H7 (cell line): ENCODE measurements at regions not wholly inside any gene's neighbourhood (a gene's known extent, or its start where the extent isn't known, plus 50 kb on each side); places are given as distances from the start of the nearest gene placed in this dataset.

Source experiments
- DNase-seq: peaks from one replicate; pipeline ENCODE4 v3.0.0; 2012
- H3K27me3 ChIP-seq: 2 replicates; pipeline ENCODE4 v1.6.0; 2011; ENCODE audit warnings: mild to moderate bottlenecking, low read length; ENCODE audit not compliant: control insufficient read depth, insufficient read depth
- H3K36me3 ChIP-seq: replicated peaks from 2 replicates; pipeline ENCODE4 v1.5.1; 2011; ENCODE audit warnings: low read length; ENCODE audit not compliant: control insufficient read depth, insufficient read depth
- H3K4me3 ChIP-seq: 2 replicates; pipeline ENCODE4 v1.5.1; 2011; ENCODE audit warnings: low read depth, mild to moderate bottlenecking, control low read depth, low read length, moderate library complexity; ENCODE audit not compliant: insufficient read depth

DNA sequence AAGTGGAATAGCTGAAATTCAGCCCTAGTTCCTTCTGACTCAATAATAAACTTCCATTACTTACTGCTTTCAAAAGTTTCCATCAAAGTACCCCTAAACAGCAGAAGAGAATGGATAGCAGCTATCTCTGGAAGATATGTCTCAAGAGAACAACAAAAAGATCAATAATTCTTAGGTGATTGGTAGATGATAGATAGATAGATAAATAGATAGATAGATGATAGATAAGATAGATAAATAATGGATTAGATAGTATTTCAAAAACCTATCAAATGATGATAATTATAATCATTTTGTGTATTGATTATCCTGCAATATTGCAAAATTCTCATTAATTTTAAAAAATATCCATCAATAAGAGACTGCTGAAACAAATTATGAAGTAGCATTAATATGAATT, 97.4 kb upstream of the CCND2 start:
- no peak for DNase-seq
- H3K4me3 ChIP-seq: no peak overlapping the region
- no peaks in the 10 kb centered on the region for H3K27me3 ChIP-seq
- no peaks in the 10 kb centered on the region for H3K36me3 ChIP-seq

DNA sequence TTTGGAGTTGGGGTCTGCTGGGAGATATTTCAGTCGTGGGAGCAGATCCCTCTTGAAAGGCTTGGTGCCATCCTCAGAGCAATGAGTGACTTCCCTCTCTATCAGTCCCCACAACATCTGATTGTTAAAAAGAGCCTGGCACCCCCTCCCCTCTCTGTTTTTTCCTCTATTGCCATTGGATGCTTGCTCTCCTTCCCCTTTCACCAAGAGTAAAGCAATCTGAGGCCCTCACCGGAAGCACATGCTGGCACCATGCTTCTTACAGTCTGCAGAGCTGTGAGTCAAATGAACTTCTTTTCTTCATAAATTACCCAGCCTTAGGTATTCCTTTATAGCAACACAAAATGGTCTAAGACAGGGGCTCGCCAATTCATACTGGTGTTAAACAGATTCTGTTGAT, 99.1 kb upstream of the CCND2 start:
- Histone ChIP-seq H3K4me3 (no peak overlapping the region), H3K36me3 (no peaks in the 10 kb centered on the region), H3K27me3 (no peaks in the 10 kb centered on the region)
- no peak for DNase-seq

DNA sequence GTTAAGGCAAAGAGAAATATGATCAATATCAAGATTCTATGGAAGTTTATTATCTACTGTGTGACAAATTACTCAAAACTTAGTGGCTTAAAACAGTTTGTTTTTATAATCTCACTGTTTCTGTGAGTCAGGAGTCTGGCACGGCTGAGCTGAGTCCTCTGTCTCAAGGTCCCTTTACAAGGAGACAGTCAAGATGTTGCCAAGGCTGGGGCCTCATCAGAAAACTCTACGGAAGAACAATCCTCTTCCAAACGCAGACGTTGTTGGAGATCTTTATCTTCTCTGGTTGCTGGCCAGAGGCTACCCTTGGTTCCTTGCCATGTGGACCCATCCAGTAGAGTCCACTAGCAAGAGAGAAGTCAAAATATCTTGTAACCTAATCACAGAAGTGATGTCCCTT, 100.6 kb upstream of the CCND2 start:
- DNase-seq: no peak
- Histone ChIP-seq H3K27me3 (no peaks in the 10 kb centered on the region), H3K4me3 (no peak overlapping the region), H3K36me3 (no peaks in the 10 kb centered on the region)

DNA sequence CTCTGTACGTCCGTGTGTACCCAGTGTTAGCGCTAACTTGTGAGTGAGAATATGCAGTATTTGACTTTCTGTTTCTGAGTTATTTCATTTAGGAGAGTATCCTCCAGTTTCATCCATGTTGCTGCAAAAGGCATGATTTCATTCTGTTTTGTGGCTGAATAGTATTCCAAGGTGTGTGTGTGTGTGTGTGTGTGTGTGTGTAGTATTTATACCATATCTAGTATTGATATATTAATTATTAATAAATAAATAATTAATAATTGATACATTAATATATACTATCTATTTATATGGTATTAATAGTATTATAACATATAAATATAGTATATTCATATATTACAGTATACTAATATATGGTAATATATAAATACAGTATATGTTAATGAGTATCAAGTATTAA, 101.8 kb upstream of the CCND2 start:
- no peaks in the 10 kb centered on the region for H3K36me3 ChIP-seq
- no peak for DNase-seq
- H3K27me3 ChIP-seq: no peaks in the 10 kb centered on the region

DNA sequence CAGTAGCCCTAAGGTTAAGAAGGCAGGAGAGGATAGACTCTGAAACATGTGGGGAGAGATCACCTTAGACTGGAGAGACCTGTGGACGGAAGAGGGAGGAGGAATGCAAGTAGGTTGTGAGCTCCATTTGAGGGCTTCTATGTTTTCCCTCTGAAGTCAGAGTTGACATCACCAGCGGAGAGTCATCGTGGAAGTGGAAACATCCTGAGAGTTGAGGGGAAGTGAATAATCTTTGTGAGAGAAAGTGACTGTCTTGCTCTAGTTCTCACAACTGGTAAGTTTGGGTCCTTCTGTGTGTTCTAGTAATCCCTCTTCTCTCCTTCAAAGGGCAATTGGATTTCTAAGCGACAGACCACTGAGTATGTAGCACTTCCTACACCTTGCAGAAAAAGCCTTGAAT, 103.6 kb upstream of the CCND2 start:
- Histone ChIP-seq H3K4me3 (no peak overlapping the region), H3K36me3 (no peaks in the 10 kb centered on the region), H3K27me3 (no peaks in the 10 kb centered on the region)
- DNase-seq: no peak

More for the DNA sequence above, 101.8 kb upstream of the CCND2 start:
- no peak overlapping the region for H3K4me3 ChIP-seq

DNA sequence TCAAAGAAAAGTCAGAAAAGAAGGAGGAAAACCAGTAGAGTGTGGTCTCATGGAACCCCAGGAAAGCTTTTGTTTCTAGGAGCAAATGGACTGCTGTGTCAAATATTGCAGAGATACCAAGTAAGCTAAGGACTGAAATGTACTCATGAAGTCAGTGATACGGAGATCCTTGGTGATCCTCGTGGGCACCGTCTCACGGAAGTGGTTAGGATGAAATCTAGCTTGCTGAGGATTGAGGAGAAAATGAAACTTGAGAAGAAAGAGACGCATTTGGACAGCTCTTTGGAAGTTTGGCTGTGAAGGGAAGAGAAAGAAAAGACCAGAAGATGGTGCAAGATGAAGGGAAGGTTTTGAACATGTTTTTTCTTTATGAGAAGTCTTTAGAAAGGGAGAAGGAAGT, 104.0 kb upstream of the CCND2 start:
- Histone ChIP-seq H3K36me3 (no peaks in the 10 kb centered on the region), H3K27me3 (no peaks in the 10 kb centered on the region), H3K4me3 (no peak overlapping the region)
- no peak for DNase-seq

DNA sequence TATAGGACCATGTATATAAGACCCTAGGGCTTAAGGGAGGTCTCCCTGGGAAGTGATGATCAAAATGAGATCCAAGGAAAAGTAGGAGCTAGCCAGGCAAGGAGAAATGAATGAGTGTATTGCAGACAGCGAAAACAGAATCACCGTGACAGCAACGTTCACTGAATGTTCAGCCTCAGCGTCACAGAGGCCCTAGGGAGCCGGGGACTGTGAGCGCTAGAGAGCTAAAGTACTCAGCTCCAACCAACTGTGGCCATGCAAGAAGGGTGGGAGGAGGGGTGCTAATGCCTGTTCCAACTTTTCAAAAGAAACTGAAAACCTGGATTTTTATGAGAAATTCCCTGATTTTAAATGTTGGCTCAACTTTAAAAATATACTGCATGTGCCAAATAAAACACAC, 105.5 kb upstream of the CCND2 start:
- Histone ChIP-seq H3K4me3 (no peak overlapping the region), H3K36me3 (no peaks in the 10 kb centered on the region), H3K27me3 (no peaks in the 10 kb centered on the region)
- DNase-seq: no peak

DNA sequence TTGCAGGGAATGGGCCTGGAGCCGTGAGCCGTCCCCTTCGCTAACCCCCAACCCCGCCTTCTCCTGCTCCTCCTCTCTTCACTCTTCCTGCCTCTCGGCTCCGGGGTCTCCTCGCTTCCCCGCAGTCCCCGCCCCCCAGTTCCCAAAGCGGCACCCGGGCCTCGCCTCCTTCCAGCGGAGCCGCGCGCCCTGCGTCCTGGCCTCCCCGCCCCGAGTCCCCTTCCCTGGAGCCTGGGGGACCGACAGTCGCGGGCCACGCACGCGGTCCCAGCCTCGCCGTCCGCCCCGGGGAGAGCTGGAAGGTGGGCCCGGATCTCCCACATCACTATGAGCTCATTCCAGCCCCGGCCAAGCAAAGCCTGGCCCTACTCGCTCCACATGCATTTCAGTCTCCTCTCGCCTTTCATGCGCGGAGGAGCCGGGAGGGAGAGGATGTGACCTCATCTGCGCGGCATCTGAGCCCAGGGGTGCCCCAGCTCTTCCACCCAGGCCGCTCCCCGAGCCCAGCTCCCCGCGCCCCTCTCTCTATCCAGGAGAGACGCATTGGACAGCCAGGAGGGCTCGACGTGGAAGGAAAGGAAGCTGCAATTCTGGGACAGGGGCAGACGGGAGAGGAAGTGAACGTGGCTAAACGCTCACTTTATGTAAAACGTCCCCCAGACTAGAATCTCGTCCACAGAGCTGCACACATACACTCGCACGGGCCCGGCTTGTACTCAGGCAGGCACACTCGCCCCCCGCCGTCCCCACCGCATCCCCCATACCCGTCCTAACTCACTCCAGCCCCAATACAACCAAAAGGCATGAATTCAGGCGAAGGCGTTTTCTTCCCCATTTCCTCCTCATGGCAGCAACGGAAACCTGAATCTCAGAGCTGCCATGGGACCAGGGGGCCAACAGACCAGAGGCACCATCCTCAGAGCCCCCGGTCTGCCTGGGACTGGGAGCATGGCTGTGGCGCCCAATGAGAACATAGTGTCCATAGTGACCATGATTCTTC, 108.7 kb upstream of the CCND2 start:
- no peaks in the 10 kb centered on the region for H3K36me3 ChIP-seq
- H3K27me3 ChIP-seq: no peaks in the 10 kb centered on the region

DNA sequence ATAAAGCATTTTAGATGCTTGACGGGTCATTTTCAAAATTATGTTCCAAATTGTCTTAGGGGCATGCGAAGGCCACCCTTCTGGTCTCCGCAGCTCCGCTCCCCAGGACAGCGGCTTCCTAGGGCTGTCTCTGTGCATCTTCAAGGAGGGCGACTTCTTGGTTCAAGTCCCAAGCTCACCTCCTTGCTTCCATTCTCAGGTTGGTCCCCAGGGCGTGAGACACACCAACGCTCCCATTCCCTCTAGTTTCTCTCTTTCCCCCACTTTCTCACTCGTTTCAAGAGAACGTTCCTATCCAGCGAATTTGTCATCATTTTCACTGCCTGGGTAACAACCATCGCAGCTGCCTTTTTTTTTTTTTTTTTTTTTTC, 109.4 kb upstream of the CCND2 start:
- DNase-seq: no peak
- Histone ChIP-seq H3K36me3 (no peaks in the 10 kb centered on the region), H3K27me3 (no peaks in the 10 kb centered on the region), H3K4me3 (peak overlapping the region; percentile 49)

More for the DNA sequence above, 108.7 kb upstream of the CCND2 start:
- DNase-seq: peak; percentile 82
- H3K4me3 ChIP-seq: peak overlapping the region; percentile 49

DNA sequence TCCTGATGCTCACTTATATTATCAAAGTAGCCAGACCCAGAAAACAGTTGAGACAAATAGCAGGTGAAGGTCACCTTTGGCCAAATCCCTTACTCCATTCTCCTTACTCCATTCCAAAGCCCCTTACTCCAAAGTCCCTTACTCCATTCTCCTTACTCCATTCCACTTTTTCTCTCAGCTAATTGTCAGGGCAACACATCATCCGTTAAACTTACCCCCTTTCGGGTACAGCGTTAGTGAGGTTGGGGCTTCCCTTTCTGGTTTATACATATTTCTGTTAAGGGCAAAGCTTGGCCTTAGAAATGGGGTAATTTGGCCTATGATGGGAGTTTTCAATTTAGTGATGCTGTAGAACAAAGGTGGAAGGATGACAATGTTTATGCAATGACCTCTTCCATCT, 111.8 kb upstream of the CCND2 start:
- Histone ChIP-seq H3K4me3 (no peak overlapping the region), H3K27me3 (no peaks in the 10 kb centered on the region), H3K36me3 (no peaks in the 10 kb centered on the region)
- no peak for DNase-seq

DNA sequence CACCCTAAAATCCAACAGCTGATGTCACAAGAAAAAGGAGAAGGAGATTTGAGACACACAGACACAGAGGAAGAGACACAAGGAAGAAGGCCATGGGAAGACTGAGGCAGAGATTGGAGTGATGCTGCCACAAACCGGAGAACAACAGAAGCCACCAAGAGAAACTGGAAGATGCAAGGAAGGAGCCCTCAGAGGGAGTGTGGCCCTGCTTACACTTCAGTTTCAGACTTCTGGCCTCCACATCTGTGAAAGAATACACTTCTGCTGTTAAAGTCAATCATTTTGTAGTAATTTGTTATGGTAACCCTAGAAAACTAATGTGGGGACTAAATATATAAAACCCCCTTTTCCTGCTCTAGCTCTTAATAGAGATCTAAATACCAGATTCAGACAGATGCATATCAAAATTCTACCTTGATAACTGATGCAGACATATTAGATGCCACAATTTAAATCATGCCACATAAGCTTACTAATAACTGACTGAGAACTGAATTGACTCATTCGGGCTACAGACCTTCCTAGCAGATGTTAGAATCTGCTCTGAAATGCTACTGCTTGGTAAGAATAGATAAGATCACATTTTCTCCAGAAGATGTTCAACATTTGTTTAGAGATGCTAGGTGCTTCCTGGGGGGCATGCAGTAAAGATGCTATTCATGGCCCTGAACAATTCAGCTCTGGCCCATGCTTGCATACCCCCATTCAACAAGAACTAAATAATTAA, 113.1 kb upstream of the CCND2 start:
- Histone ChIP-seq H3K4me3 (no peak overlapping the region), H3K27me3 (no peaks in the 10 kb centered on the region), H3K36me3 (no peaks in the 10 kb centered on the region)
- no peak for DNase-seq

DNA sequence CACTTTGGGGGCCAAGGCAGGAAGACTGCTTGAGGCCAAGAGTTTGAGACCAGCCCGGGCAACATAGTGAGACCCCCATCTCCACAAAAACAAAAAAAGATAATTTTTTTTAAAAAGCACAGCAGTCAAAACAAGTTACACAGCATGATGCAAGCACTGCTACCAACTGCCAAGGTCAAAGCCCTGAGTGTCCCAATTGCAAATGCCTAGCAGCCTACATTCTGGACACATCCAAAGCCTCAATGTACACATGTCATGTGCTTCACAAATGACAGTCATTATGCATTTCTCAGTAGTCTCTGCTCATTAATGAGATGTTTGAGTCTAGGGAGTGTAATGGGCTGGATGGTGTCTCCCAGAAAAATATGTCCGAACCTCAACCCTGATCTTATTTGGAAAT, 113.7 kb upstream of the CCND2 start:
- DNase-seq: no peak
- Histone ChIP-seq H3K27me3 (no peaks in the 10 kb centered on the region), H3K36me3 (no peaks in the 10 kb centered on the region), H3K4me3 (no peak overlapping the region)

DNA sequence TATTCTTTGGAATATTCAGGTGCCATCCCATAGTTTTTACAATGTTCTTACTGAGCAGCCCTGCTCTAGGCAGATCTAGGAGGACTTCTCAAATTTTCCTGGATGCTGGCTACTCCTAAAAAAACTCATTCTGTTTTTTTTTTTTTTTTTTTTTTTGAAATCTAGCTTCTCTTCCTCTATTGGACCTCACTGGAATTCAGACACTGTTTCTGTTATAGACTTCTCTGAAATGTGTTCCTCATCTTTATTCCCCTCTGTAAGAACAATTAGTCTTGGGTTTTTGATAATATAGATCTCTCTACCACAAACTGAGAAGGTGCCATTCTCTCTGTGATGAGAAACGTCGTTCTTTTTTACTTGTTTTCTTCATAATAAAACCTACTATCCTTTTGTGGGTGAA, 115.3 kb upstream of the CCND2 start:
- Histone ChIP-seq H3K27me3 (no peaks in the 10 kb centered on the region), H3K36me3 (no peaks in the 10 kb centered on the region), H3K4me3 (no peak overlapping the region)
- DNase-seq: no peak

DNA sequence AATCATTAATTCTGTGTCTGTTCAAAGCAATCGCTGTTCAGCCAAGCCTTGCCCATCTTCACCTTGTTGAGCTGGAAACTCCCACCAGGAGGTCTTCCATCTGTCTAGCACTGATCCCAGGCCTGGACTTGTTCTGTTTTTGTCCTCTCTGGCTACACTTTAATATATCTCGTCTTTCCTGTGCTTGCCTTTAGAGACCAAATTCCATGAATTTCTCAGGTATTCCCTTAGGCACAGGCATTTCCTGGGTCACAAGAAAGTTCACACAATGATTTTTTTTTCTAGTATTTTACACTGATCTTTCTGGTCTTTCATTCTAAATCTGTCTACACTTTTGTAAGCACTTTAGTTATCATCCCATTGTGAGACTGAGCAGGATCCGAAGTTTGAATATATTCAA, 116.4 kb upstream of the CCND2 start:
- DNase-seq: no peak
- Histone ChIP-seq H3K27me3 (no peaks in the 10 kb centered on the region), H3K4me3 (no peak overlapping the region), H3K36me3 (no peaks in the 10 kb centered on the region)

DNA sequence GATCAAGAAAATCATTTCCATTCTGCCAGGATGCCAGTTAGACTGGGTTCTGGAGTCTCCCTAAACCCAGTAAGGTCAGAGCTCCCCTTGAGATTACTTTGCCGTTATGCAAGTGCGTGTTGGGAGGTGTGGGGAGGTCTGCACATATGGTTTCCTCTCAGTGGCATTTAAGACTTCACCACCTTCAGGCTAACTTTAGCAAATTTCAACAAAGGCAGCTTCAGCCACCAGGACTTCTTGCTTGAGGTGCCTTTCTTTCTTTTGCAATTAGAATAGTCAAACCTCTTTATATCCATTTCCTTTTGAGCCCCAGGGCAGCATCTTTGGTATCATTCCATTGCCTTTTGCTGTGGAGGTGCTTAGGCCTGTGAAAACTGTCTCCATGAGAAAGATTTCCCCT, 117.2 kb upstream of the CCND2 start:
- no peaks in the 10 kb centered on the region for H3K36me3 ChIP-seq
- no peaks in the 10 kb centered on the region for H3K27me3 ChIP-seq
- no peak overlapping the region for H3K4me3 ChIP-seq
- DNase-seq: no peak
